DOHH2 (cell line): ENCODE measurements at regions not wholly inside any gene's neighbourhood (a gene's known extent, or its start where the extent isn't known, plus 50 kb on each side); places are given as distances from the start of the nearest gene placed in this dataset.
"Not testable (repeated sequence)": the region's sequence is repeated elsewhere in the genome, so short reads cannot be mapped to it uniquely, and the experiment has no call there.

Experiments used
- H3F3A ChIP-seq: fragments of 200-600 bp; sonication (generic), shearing (Covaris generic); 2 replicates; pipeline ENCODE4 v1.6.0; 2016; ENCODE audit warnings: antibody characterized with exemption, mild to moderate bottlenecking; ENCODE audit not compliant: control insufficient read depth, insufficient read depth
- H3K27ac ChIP-seq: fragments of 200-600 bp; sonication (generic); 2 replicates; pipeline ENCODE4 v1.5.1; 2014; ENCODE audit warnings: low read depth, mild to moderate bottlenecking, low read length, moderate library complexity
- H3K27me3 ChIP-seq: fragments of 200-600 bp; sonication (generic); 2 replicates; pipeline ENCODE4 v1.6.1; 2014; ENCODE audit warnings: mild to moderate bottlenecking, low read length, mixed read lengths; ENCODE audit not compliant: control insufficient read depth
- H3K36me3 ChIP-seq: fragments of 200-600 bp; sonication (generic); 2 replicates; pipeline ENCODE4 v1.6.1; 2014; ENCODE audit warnings: mild to moderate bottlenecking, low read length, moderate library complexity, mixed read lengths; ENCODE audit not compliant: control insufficient read depth
- H3K4me1 ChIP-seq: fragments of 200-600 bp; sonication (generic); 2 replicates; pipeline ENCODE4 v1.6.1; 2014; ENCODE audit warnings: mild to moderate bottlenecking, low read length, mixed read lengths; ENCODE audit not compliant: control insufficient read depth
- H3K4me2 ChIP-seq: fragments of 200-600 bp; sonication (generic); 2 replicates; pipeline ENCODE4 v1.6.0; 2014; ENCODE audit warnings: mild to moderate bottlenecking, low read length, moderate library complexity
- H3K4me3 ChIP-seq: fragments of 200-600 bp; sonication (generic); 2 replicates; pipeline ENCODE4 v1.5.1; 2014; ENCODE audit warnings: mild to moderate bottlenecking, low read length, mixed read lengths
- H3K79me2 ChIP-seq: fragments of 200-600 bp; sonication (generic); 2 replicates; pipeline ENCODE4 v1.6.1; 2014; ENCODE audit warnings: mild to moderate bottlenecking, low read length, mixed read lengths; ENCODE audit not compliant: control insufficient read depth
- H3K9me2 ChIP-seq: fragments of 200-600 bp; sonication (generic); replicated peaks from 2 replicates; pipeline ENCODE4 v1.6.1; 2014; ENCODE audit warnings: mild to moderate bottlenecking, low read length, mixed read lengths; ENCODE audit not compliant: control insufficient read depth
- H3K9me3 ChIP-seq: fragments of 200-600 bp; sonication (generic); 2 replicates; pipeline ENCODE4 v1.6.1; 2014; ENCODE audit warnings: antibody characterized with exemption, low read length, mixed read lengths; ENCODE audit not compliant: control insufficient read depth, insufficient read depth
- H4K20me1 ChIP-seq: fragments of 200-600 bp; sonication (generic); 2 replicates; pipeline ENCODE4 v1.6.0; 2014; ENCODE audit warnings: low read depth, mild to moderate bottlenecking, antibody characterized with exemption, low read length, moderate library complexity; ENCODE audit not compliant: control insufficient read depth, insufficient read depth
- CTCF ChIP-seq: fragments of 200-600 bp; sonication (generic); IDR thresholded peaks from one replicate; pipeline ENCODE4 v1.5.1; 2014; ENCODE audit warnings: antibody characterized with exemption, mild to moderate bottlenecking, low read depth, low read length; ENCODE audit not compliant: poor library complexity, severe bottlenecking
- EZH2phosphoT487 ChIP-seq: fragments of 200-600 bp; sonication (generic); IDR thresholded peaks from 2 replicates; pipeline ENCODE4 v1.6.1; 2017; ENCODE audit warnings: borderline replicate concordance, mild to moderate bottlenecking, antibody characterized with exemption, low read length, moderate library complexity, mixed read lengths

- no peak for TF ChIP-seq CTCF
- no peak for TF ChIP-seq EZH2phosphoT487
- Histone ChIP-seq H3K27me3 (no peaks in the 10 kb centered on the region), H3K4me1 (no peaks in the 10 kb centered on the region), H3K36me3 (no peaks in the 10 kb centered on the region), H3K27ac (no peak overlapping the region), H3F3A (no peaks in the 10 kb centered on the region), H3K9me2 (no peaks in the 10 kb centered on the region), H3K4me3 (no peak overlapping the region), H3K4me2 (no peak overlapping the region), H3K79me2 (no peaks in the 10 kb centered on the region), H3K9me3 (no peaks in the 10 kb centered on the region), H4K20me1 (no peaks in the 10 kb centered on the region)
Measured at GRCh38 chr4:77525538-77525937, 80.1 kb upstream of the CXCL13 start.

DNA sequence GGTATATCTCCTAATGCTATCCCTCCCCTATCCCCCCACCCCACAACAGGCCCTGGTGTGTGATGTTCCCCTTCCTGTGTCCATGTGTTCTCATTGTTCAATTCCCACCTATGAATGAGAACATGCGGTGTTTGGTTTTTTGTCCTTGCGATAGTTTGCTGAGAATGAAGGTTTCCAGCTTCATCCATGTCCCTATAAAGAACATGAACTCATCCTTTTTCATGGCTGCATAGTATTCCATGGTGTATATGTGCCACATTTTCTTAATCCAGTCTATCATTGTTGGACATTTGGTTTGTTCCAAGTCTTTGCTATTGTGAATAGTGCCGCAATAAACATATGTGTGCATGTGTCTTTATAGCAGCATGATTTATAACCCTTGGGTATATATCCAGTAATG lies 77.7 kb upstream of the CXCL13 start:
- H3K9me3 ChIP-seq, H3K4me1 ChIP-seq, H3K79me2 ChIP-seq, H3K27ac ChIP-seq, H3K9me2 ChIP-seq, H3F3A ChIP-seq, H3K27me3 ChIP-seq, H3K4me2 ChIP-seq, H3K36me3 ChIP-seq, H3K4me3 ChIP-seq, H4K20me1 ChIP-seq: not testable (repeated sequence)

GRCh38 chr4:77538144-77538543 lies 67.5 kb upstream of the CXCL13 start:
- no peak overlapping the region for H3K4me2 ChIP-seq
- no peaks in the 10 kb centered on the region for H3F3A ChIP-seq
- H3K9me2 ChIP-seq = no peaks in the 10 kb centered on the region
- no peaks in the 10 kb centered on the region for H3K79me2 ChIP-seq
- H3K27me3 ChIP-seq = no peaks in the 10 kb centered on the region
- H3K4me3 ChIP-seq = no peak overlapping the region
- no peak overlapping the region for H3K27ac ChIP-seq
- no peaks in the 10 kb centered on the region for H3K4me1 ChIP-seq
- H3K36me3 ChIP-seq = no peaks in the 10 kb centered on the region
- no peak for TF ChIP-seq EZH2phosphoT487
- TF ChIP-seq CTCF = no peak
- no peaks in the 10 kb centered on the region for H4K20me1 ChIP-seq
- no peaks in the 10 kb centered on the region for H3K9me3 ChIP-seq

GRCh38 chr4:77538574-77539157 lies 67.0 kb upstream of the CXCL13 start:
- Histone ChIP-seq H3K9me3 (no peaks in the 10 kb centered on the region), H3K9me2 (no peaks in the 10 kb centered on the region), H3K27ac (no peak overlapping the region), H3K36me3 (no peaks in the 10 kb centered on the region), H3K4me1 (no peaks in the 10 kb centered on the region), H3K4me3 (no peak overlapping the region), H4K20me1 (no peaks in the 10 kb centered on the region), H3K27me3 (no peaks in the 10 kb centered on the region), H3F3A (no peaks in the 10 kb centered on the region), H3K4me2 (no peak overlapping the region), H3K79me2 (no peaks in the 10 kb centered on the region)
- TF ChIP-seq CTCF (no peak), EZH2phosphoT487 (no peak)
